Karpas-422 (cell line): ENCODE measurements at regions not wholly inside any gene's neighbourhood (a gene's known extent, or its start where the extent isn't known, plus 50 kb on each side); places are given as distances from the start of the nearest gene placed in this dataset.

Experiments used
- DNase-seq: peaks from one replicate; pipeline ENCODE4 v3.0.0-alpha.2; 2015
- H2AFZ ChIP-seq: fragments of 200-600 bp; sonication (generic); 2 replicates; pipeline ENCODE4 v1.6.1; 2014; ENCODE audit warnings: antibody characterized with exemption, low read length, mixed read lengths
- H3K27ac ChIP-seq: fragments of 200-600 bp; sonication (generic); 2 replicates; pipeline ENCODE4 v1.5.1; 2014; ENCODE audit warnings: mild to moderate bottlenecking, low read length, moderate library complexity
- H3K27me3 ChIP-seq: fragments of 200-600 bp; sonication (generic); 2 replicates; pipeline ENCODE4 v1.6.1; 2014; ENCODE audit warnings: low read length, mixed read lengths
- H3K36me3 ChIP-seq: fragments of 200-600 bp; sonication (generic); 2 replicates; pipeline ENCODE4 v1.6.1; 2014; ENCODE audit warnings: low read length, mixed read lengths; ENCODE audit not compliant: insufficient read depth
- H3K4me1 ChIP-seq: fragments of 200-600 bp; sonication (generic); 2 replicates; pipeline ENCODE4 v1.6.1; 2014; ENCODE audit warnings: mild to moderate bottlenecking, low read length, mixed read lengths
- H3K4me2 ChIP-seq: fragments of 200-600 bp; sonication (generic); 2 replicates; pipeline ENCODE4 v1.6.1; 2014; ENCODE audit warnings: low read length, low read depth, mild to moderate bottlenecking; ENCODE audit not compliant: poor library complexity, severe bottlenecking
- H3K4me3 ChIP-seq: fragments of 200-600 bp; sonication (generic); 2 replicates; pipeline ENCODE4 v1.5.1; 2014; ENCODE audit warnings: mild to moderate bottlenecking, antibody characterized with exemption, low read length, mixed read lengths
- H3K79me2 ChIP-seq: fragments of 200-600 bp; sonication (generic); 2 replicates; pipeline ENCODE4 v1.6.1; 2014; ENCODE audit warnings: mild to moderate bottlenecking, low read length, mixed read lengths
- H3K9ac ChIP-seq: fragments of 200-600 bp; sonication (generic); 2 replicates; pipeline ENCODE4 v1.6.0; 2014; ENCODE audit warnings: low read length
- H3K9me2 ChIP-seq: fragments of 200-600 bp; sonication (generic), shearing (Covaris generic); replicated peaks from 2 replicates; pipeline ENCODE4 v1.6.0; 2014; ENCODE audit warnings: mild to moderate bottlenecking, low read length, moderate library complexity; ENCODE audit not compliant: insufficient read depth
- H3K9me3 ChIP-seq: fragments of 300-700, 200-600 bp; sonication (generic); 2 replicates; pipeline ENCODE4 v1.6.1; 2014; ENCODE audit warnings: low read length, mixed read lengths
- H4K20me1 ChIP-seq: fragments of 200-600 bp; sonication (generic); 2 replicates; pipeline ENCODE4 v1.6.1; 2014; ENCODE audit warnings: mild to moderate bottlenecking, antibody characterized with exemption, low read length, low read depth; ENCODE audit not compliant: insufficient read depth

GRCh38 chr12:88662093-88662492 lies 81.8 kb upstream of the KITLG start:
- H3K9ac ChIP-seq = no peak overlapping the region
- H3K36me3 ChIP-seq = no peaks in the 10 kb centered on the region
- no peaks in the 10 kb centered on the region for H3K4me1 ChIP-seq
- H2AFZ ChIP-seq = no peak overlapping the region
- no peak overlapping the region for H3K4me3 ChIP-seq
- no peaks in the 10 kb centered on the region for H4K20me1 ChIP-seq
- H3K9me2 ChIP-seq = no peaks in the 10 kb centered on the region
- H3K9me3 ChIP-seq = no peaks in the 10 kb centered on the region
- H3K4me2 ChIP-seq = no peak overlapping the region
- DNase-seq = no peak
- no peak overlapping the region for H3K27ac ChIP-seq
- H3K27me3 ChIP-seq = no peaks in the 10 kb centered on the region
- no peaks in the 10 kb centered on the region for H3K79me2 ChIP-seq

- H3K36me3 ChIP-seq = no peaks in the 10 kb centered on the region
- no peak overlapping the region for H3K9ac ChIP-seq
- no peak overlapping the region for H3K4me3 ChIP-seq
- H3K79me2 ChIP-seq = no peaks in the 10 kb centered on the region
- no peaks in the 10 kb centered on the region for H3K4me1 ChIP-seq
- H4K20me1 ChIP-seq = no peaks in the 10 kb centered on the region
- no peak overlapping the region for H3K4me2 ChIP-seq
- no peaks in the 10 kb centered on the region for H3K9me3 ChIP-seq
- H3K9me2 ChIP-seq = no peaks in the 10 kb centered on the region
- H2AFZ ChIP-seq = no peak overlapping the region
- no peak for DNase-seq
- H3K27ac ChIP-seq = no peak overlapping the region
- no peaks in the 10 kb centered on the region for H3K27me3 ChIP-seq
These were observed 77.7 kb upstream of the KITLG start for GRCh38 chr12:88658009-88658408.

- Histone ChIP-seq H4K20me1 (no peaks in the 10 kb centered on the region), H3K4me2 (no peak overlapping the region), H3K4me3 (no peak overlapping the region), H3K36me3 (no peaks in the 10 kb centered on the region), H3K27me3 (no peaks in the 10 kb centered on the region), H3K9me2 (no peaks in the 10 kb centered on the region), H3K9me3 (no peaks in the 10 kb centered on the region), H3K27ac (no peak overlapping the region), H3K4me1 (no peaks in the 10 kb centered on the region), H3K9ac (no peak overlapping the region), H2AFZ (no peak overlapping the region), H3K79me2 (no peaks in the 10 kb centered on the region)
- DNase-seq = no peak
These were observed 70.4 kb upstream of the KITLG start for GRCh38 chr12:88650715-88651114.

DNA sequence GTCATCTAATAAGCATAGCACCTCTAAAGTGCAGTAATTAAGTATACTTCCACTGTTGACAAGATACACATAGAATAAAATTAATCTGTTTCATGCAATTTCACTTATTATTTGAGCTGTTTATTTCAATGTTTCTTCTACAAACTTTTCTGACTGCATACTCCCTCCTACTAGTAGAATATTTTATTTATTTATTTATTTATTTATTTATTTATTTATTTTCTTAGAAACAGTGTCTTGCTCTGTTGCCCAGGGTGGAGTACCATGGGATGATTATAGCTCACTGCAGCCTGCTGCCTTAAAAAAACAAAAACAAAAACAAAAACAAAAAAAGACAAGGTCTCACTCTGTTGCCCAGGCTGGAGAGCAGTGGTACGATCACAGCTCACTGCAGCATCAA lies 68.4 kb upstream of the KITLG start:
- Histone ChIP-seq H3K9me3 (no peaks in the 10 kb centered on the region), H2AFZ (no peak overlapping the region), H3K9me2 (no peaks in the 10 kb centered on the region), H3K4me2 (no peak overlapping the region), H3K9ac (no peak overlapping the region), H3K4me1 (no peaks in the 10 kb centered on the region), H3K79me2 (no peaks in the 10 kb centered on the region), H3K27ac (no peak overlapping the region), H3K27me3 (0 out of 2 replicates have a peak, but pooled peaks cover 3% of the 10 kb centered on the region), H3K36me3 (no peaks in the 10 kb centered on the region), H3K4me3 (no peak overlapping the region), H4K20me1 (no peaks in the 10 kb centered on the region)
- DNase-seq = no peak

DNA sequence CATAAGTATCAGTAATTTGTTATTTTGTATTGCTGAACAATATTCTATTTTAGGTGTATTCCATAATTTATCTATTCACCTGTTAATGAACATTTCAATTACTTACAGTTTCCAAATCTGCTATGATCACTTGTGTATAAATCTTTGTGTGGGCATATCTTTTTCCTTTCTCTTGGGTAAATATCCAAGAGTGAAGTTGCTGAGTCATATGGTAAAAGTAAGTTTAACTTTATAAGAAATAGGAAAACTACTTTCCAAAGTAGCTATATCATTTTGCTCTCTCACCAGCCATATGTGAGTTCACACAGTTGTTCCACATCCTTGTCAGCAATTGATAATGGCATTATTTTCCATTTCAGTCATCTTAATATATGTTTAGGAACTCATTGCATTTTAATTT lies 66.6 kb upstream of the KITLG start:
- H3K9me3 ChIP-seq = no peaks in the 10 kb centered on the region
- H3K4me1 ChIP-seq = no peaks in the 10 kb centered on the region
- no peak for DNase-seq
- H3K27ac ChIP-seq = no peak overlapping the region
- no peak overlapping the region for H2AFZ ChIP-seq
- no peaks in the 10 kb centered on the region for H3K36me3 ChIP-seq
- H3K27me3 ChIP-seq = 0 out of 2 replicates have a peak, but pooled peaks cover 3% of the 10 kb centered on the region
- no peaks in the 10 kb centered on the region for H3K79me2 ChIP-seq
- H4K20me1 ChIP-seq = no peaks in the 10 kb centered on the region
- H3K9ac ChIP-seq = no peak overlapping the region
- no peak overlapping the region for H3K4me3 ChIP-seq
- no peaks in the 10 kb centered on the region for H3K9me2 ChIP-seq
- no peak overlapping the region for H3K4me2 ChIP-seq

- DNase-seq = no peak
- Histone ChIP-seq H2AFZ (no peak overlapping the region), H3K4me2 (no peak overlapping the region), H3K79me2 (no peaks in the 10 kb centered on the region), H3K27ac (no peak overlapping the region), H3K36me3 (no peaks in the 10 kb centered on the region), H3K9ac (no peak overlapping the region), H4K20me1 (no peaks in the 10 kb centered on the region), H3K4me3 (no peak overlapping the region), H3K4me1 (no peaks in the 10 kb centered on the region), H3K9me3 (no peaks in the 10 kb centered on the region), H3K27me3 (0 out of 2 replicates have a peak, but pooled peaks cover 3% of the 10 kb centered on the region), H3K9me2 (no peaks in the 10 kb centered on the region)
These were observed 65.5 kb upstream of the KITLG start for GRCh38 chr12:88645816-88646215.

- Histone ChIP-seq H3K4me3 (no peak overlapping the region), H4K20me1 (no peaks in the 10 kb centered on the region), H2AFZ (no peak overlapping the region), H3K79me2 (no peaks in the 10 kb centered on the region), H3K4me2 (no peak overlapping the region), H3K4me1 (no peaks in the 10 kb centered on the region), H3K27ac (no peak overlapping the region), H3K9me3 (no peaks in the 10 kb centered on the region), H3K9me2 (no peaks in the 10 kb centered on the region), H3K27me3 (0 out of 2 replicates have a peak, but pooled peaks cover 3% of the 10 kb centered on the region), H3K9ac (no peak overlapping the region), H3K36me3 (no peaks in the 10 kb centered on the region)
- no peak for DNase-seq
These were observed 64.9 kb upstream of the KITLG start for GRCh38 chr12:88644946-88645702.

DNA sequence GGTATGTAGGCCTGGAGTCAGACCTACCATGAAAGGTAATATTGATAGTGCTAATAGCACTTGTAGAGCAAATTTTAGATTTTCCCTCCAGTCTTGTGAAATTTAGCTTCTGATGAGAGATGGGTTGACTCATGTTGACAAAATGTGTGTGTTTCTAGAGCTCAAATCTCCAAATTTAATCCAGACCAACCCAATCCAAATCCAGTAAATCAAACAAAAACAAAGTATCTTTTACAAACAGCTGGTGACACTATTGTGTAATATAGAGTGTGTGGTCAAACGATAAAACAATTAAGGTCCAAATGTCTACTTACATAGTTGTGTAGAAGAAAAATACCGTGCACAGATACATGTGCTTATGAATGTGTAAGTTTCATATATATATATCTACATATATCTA lies 63.4 kb upstream of the KITLG start:
- no peaks in the 10 kb centered on the region for H3K9me3 ChIP-seq
- H3K4me2 ChIP-seq = no peak overlapping the region
- no peaks in the 10 kb centered on the region for H3K79me2 ChIP-seq
- DNase-seq = no peak
- no peaks in the 10 kb centered on the region for H3K36me3 ChIP-seq
- H3K9ac ChIP-seq = no peak overlapping the region
- no peaks in the 10 kb centered on the region for H3K9me2 ChIP-seq
- no peak overlapping the region for H3K4me3 ChIP-seq
- H2AFZ ChIP-seq = no peak overlapping the region
- 0 out of 2 replicates have a peak, but pooled peaks cover 3% of the 10 kb centered on the region for H3K27me3 ChIP-seq
- no peaks in the 10 kb centered on the region for H3K4me1 ChIP-seq
- no peaks in the 10 kb centered on the region for H4K20me1 ChIP-seq
- no peak overlapping the region for H3K27ac ChIP-seq
